ENCODE measurements at regions not wholly inside any gene's neighbourhood (a gene's known extent, or its start where the extent isn't known, plus 50 kb on each side); places are given as distances from the start of the nearest gene placed in this dataset.

GRCh38 chr18:37637478-37637850 is 71.9 kb upstream of the CELF4 start:
- Histone ChIP-seq H3K36me3 (replicated peaks in 1 of 2; ENCODE audit: control insufficient read depth in 2 of 2, insufficient read depth in 2 of 2, low read length in 2 of 2) (no peaks in the 10 kb centered on the region), H2BK5ac (ENCODE audit: low read length) (no peak overlapping the region), H3K4ac (ENCODE audit: low read length) (no peak overlapping the region), H2AFZ (ENCODE audit: low read length) (no peak overlapping the region), H2BK12ac (ENCODE audit: low read length) (no peak overlapping the region), H3K27me3 (ENCODE audit: control insufficient read depth in 3 of 3, insufficient read depth in 3 of 3, low read depth in 1 of 3, low read length in 3 of 3) (no peaks in the 10 kb centered on the region), H3K4me2 (ENCODE audit: insufficient read depth, low read length, poor library complexity, severe bottlenecking) (no peak overlapping the region), H3K9me3 (replicated peaks in 1 of 2; ENCODE audit: control insufficient read depth in 2 of 2, insufficient read depth in 1 of 2, low read depth in 1 of 2, low read length in 2 of 2) (peaks cover 0 to 3% of the 10 kb centered on the region in 2 donors), H3K14ac (ENCODE audit: low read length) (no peak overlapping the region), H3K23ac (ENCODE audit: low read depth, low read length, poor library complexity) (no peak overlapping the region), H3K4me1 (ENCODE audit: control insufficient read depth in 2 of 2, insufficient read depth in 1 of 2, low read depth in 1 of 2, low read length in 2 of 2) (no peaks in the 10 kb centered on the region), H3K4me3 (ENCODE audit: low read length in 2 of 2) (no peak overlapping the region), H4K91ac (ENCODE audit: low read depth, low read length, poor library complexity) (no peak overlapping the region), H4K8ac (ENCODE audit: low read depth, low read length) (no peak overlapping the region), H3K9ac (ENCODE audit: low read depth, low read length, poor library complexity) (no peak overlapping the region), H3K79me1 (ENCODE audit: low read depth, low read length) (no peaks in the 10 kb centered on the region), H3K18ac (ENCODE audit: low read length) (no peak overlapping the region), H2BK15ac (ENCODE audit: low read length) (no peak overlapping the region), H2AK5ac (ENCODE audit: low read depth, low read length) (no peak overlapping the region), H2BK120ac (ENCODE audit: low read depth, low read length) (no peak overlapping the region), H3K27ac (replicated peaks; ENCODE audit: low read length) (no peak overlapping the region)
- no peak for DNase-seq (ENCODE audit: low spot score)
- no CpG with 5 or more reads among the region's 4 CpGs for WGBS, 2 donors (ENCODE audit: extremely low coverage in 2 of 2, insufficient read length in 2 of 2, insufficient replicate concordance in 1 of 2)

DNA sequence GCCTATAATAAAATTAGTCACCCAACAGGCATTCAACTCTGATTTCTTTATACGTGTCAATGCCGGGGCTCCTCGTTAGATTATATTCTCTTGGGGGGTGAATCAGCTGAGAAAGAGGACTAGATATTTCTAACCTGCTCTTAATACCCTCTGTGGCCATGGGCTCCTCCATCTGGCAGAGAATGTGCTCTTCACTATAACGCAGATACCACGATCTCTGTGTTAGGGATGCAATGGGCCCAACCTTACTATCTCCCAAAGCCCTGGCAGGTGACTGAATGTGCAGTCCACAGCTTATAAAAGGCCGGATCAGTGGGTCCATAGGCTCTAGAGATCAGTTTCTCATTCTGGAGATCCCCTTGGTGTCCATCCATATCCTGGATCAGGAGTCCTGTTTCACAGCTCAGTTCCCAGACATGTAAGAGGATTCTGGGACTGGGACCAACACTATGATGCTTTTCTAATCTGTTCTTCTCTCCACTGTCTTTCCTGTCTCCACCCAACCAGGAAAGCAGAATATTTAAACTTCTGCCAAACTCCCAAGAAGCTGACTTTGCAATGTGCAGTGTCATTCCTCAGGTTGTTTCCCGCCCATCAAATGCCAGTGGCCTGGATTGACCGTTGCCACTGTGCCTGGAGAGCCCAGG is 71.4 kb upstream of the CELF4 start:
- Histone ChIP-seq H3K14ac (ENCODE audit: low read length) (no peak overlapping the region), H3K4me2 (ENCODE audit: insufficient read depth, low read length, poor library complexity, severe bottlenecking) (no peak overlapping the region), H3K36me3 (replicated peaks in 1 of 2; ENCODE audit: control insufficient read depth in 2 of 2, insufficient read depth in 2 of 2, low read length in 2 of 2) (no peaks in the 10 kb centered on the region), H2BK5ac (ENCODE audit: low read length) (no peak overlapping the region), H3K27ac (replicated peaks; ENCODE audit: low read length) (no peak overlapping the region), H2AK5ac (ENCODE audit: low read depth, low read length) (no peak overlapping the region), H4K8ac (ENCODE audit: low read depth, low read length) (no peak overlapping the region), H3K27me3 (ENCODE audit: control insufficient read depth in 3 of 3, insufficient read depth in 3 of 3, low read depth in 1 of 3, low read length in 3 of 3) (no peaks in the 10 kb centered on the region), H2BK12ac (ENCODE audit: low read length) (no peak overlapping the region), H3K4me3 (ENCODE audit: low read length in 2 of 2) (no peak overlapping the region), H3K4ac (ENCODE audit: low read length) (no peak overlapping the region), H3K4me1 (ENCODE audit: control insufficient read depth in 2 of 2, insufficient read depth in 1 of 2, low read depth in 1 of 2, low read length in 2 of 2) (no peaks in the 10 kb centered on the region), H3K18ac (ENCODE audit: low read length) (no peak overlapping the region), H3K9ac (ENCODE audit: low read depth, low read length, poor library complexity) (no peak overlapping the region), H2BK15ac (ENCODE audit: low read length) (no peak overlapping the region), H3K9me3 (replicated peaks in 1 of 2; ENCODE audit: control insufficient read depth in 2 of 2, insufficient read depth in 1 of 2, low read depth in 1 of 2, low read length in 2 of 2) (peaks cover 0 to 3% of the 10 kb centered on the region in 2 donors), H3K23ac (ENCODE audit: low read depth, low read length, poor library complexity) (no peak overlapping the region), H2AFZ (ENCODE audit: low read length) (no peak overlapping the region), H2BK120ac (ENCODE audit: low read depth, low read length) (no peak overlapping the region), H3K79me1 (ENCODE audit: low read depth, low read length) (no peaks in the 10 kb centered on the region), H4K91ac (ENCODE audit: low read depth, low read length, poor library complexity) (no peak overlapping the region)
- no CpG with 5 or more reads among the region's 8 CpGs for WGBS, 2 donors (ENCODE audit: extremely low coverage in 2 of 2, insufficient read length in 2 of 2, insufficient replicate concordance in 1 of 2)
- no peak for DNase-seq (ENCODE audit: low spot score)

DNA sequence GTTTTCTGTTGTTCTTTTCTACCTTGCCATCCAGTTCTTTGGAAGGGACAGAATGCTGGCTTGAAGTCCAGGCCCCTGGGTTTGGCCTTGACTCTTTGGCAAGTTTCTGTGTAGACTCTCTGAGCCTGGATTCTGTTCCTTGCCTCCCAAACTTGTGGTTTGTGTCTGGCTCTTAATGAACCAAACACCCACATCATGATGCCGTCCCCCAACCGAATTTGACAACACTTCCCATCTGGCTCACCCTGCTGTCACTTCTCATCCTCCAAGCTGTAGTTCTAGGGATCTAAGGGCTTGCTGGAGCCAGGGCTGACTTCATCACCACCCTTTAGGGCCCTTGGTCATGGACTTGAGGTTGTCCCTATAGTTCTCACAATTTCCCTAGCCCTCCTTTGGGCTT is 68.9 kb upstream of the CELF4 start:
- Histone ChIP-seq H3K4me1 (ENCODE audit: control insufficient read depth in 2 of 2, insufficient read depth in 1 of 2, low read depth in 1 of 2, low read length in 2 of 2) (no peaks in the 10 kb centered on the region), H2BK5ac (ENCODE audit: low read length) (peak overlapping the region; percentile 7), H3K23ac (ENCODE audit: low read depth, low read length, poor library complexity) (no peak overlapping the region), H3K36me3 (replicated peaks in 1 of 2; ENCODE audit: control insufficient read depth in 2 of 2, insufficient read depth in 2 of 2, low read length in 2 of 2) (no peaks in the 10 kb centered on the region), H2AFZ (ENCODE audit: low read length) (no peak overlapping the region), H3K27ac (replicated peaks; ENCODE audit: low read length) (no peak overlapping the region), H2BK12ac (ENCODE audit: low read length) (no peak overlapping the region), H3K4me3 (ENCODE audit: low read length in 2 of 2) (no peak overlapping the region), H3K14ac (ENCODE audit: low read length) (no peak overlapping the region), H3K79me1 (ENCODE audit: low read depth, low read length) (no peaks in the 10 kb centered on the region), H3K9me3 (replicated peaks in 1 of 2; ENCODE audit: control insufficient read depth in 2 of 2, insufficient read depth in 1 of 2, low read depth in 1 of 2, low read length in 2 of 2) (no peaks in the 10 kb centered on the region), H3K4ac (ENCODE audit: low read length) (no peak overlapping the region), H3K27me3 (ENCODE audit: control insufficient read depth in 3 of 3, insufficient read depth in 3 of 3, low read depth in 1 of 3, low read length in 3 of 3) (no peaks in the 10 kb centered on the region), H2AK5ac (ENCODE audit: low read depth, low read length) (no peak overlapping the region), H3K18ac (ENCODE audit: low read length) (no peak overlapping the region), H2BK15ac (ENCODE audit: low read length) (no peak overlapping the region), H3K9ac (ENCODE audit: low read depth, low read length, poor library complexity) (no peak overlapping the region), H3K4me2 (ENCODE audit: insufficient read depth, low read length, poor library complexity, severe bottlenecking) (no peak overlapping the region), H4K8ac (ENCODE audit: low read depth, low read length) (no peak overlapping the region), H2BK120ac (ENCODE audit: low read depth, low read length) (no peak overlapping the region), H4K91ac (ENCODE audit: low read depth, low read length, poor library complexity) (no peak overlapping the region)
- DNase-seq (ENCODE audit: low spot score) = no peak
- no CpG with 5 or more reads among the region's 2 CpGs for WGBS, 2 donors (ENCODE audit: extremely low coverage in 2 of 2, insufficient read length in 2 of 2, insufficient replicate concordance in 1 of 2)

- no peak overlapping the region for H3K14ac ChIP-seq (ENCODE audit: low read length)
- H2BK15ac ChIP-seq (ENCODE audit: low read length) = no peak overlapping the region
- no CpG with 5 or more reads among the region's 4 CpGs for WGBS, 2 donors (ENCODE audit: extremely low coverage in 2 of 2, insufficient read length in 2 of 2, insufficient replicate concordance in 1 of 2)
- no peak overlapping the region for H2AK5ac ChIP-seq (ENCODE audit: low read depth, low read length)
- H3K18ac ChIP-seq (ENCODE audit: low read length) = no peak overlapping the region
- no peak overlapping the region for H3K27ac ChIP-seq (replicated peaks; ENCODE audit: low read length)
- H2AFZ ChIP-seq (ENCODE audit: low read length) = no peak overlapping the region
- H3K4me2 ChIP-seq (ENCODE audit: insufficient read depth, low read length, poor library complexity, severe bottlenecking) = no peak overlapping the region
- no peaks in the 10 kb centered on the region for H3K27me3 ChIP-seq (ENCODE audit: control insufficient read depth in 3 of 3, insufficient read depth in 3 of 3, low read depth in 1 of 3, low read length in 3 of 3)
- DNase-seq (ENCODE audit: low spot score) = no peak
- H3K4me1 ChIP-seq (ENCODE audit: control insufficient read depth in 2 of 2, insufficient read depth in 1 of 2, low read depth in 1 of 2, low read length in 2 of 2) = no peaks in the 10 kb centered on the region
- no peak overlapping the region for H3K4me3 ChIP-seq (ENCODE audit: low read length in 2 of 2)
- H2BK120ac ChIP-seq (ENCODE audit: low read depth, low read length) = no peak overlapping the region
- H3K9ac ChIP-seq (ENCODE audit: low read depth, low read length, poor library complexity) = no peak overlapping the region
- H2BK5ac ChIP-seq (ENCODE audit: low read length) = no peak overlapping the region
- no peak overlapping the region for H2BK12ac ChIP-seq (ENCODE audit: low read length)
- H3K23ac ChIP-seq (ENCODE audit: low read depth, low read length, poor library complexity) = no peak overlapping the region
- H3K9me3 ChIP-seq (replicated peaks in 1 of 2; ENCODE audit: control insufficient read depth in 2 of 2, insufficient read depth in 1 of 2, low read depth in 1 of 2, low read length in 2 of 2) = no peaks in the 10 kb centered on the region
- H4K8ac ChIP-seq (ENCODE audit: low read depth, low read length) = no peak overlapping the region
- no peaks in the 10 kb centered on the region for H3K79me1 ChIP-seq (ENCODE audit: low read depth, low read length)
- no peaks in the 10 kb centered on the region for H3K36me3 ChIP-seq (replicated peaks in 1 of 2; ENCODE audit: control insufficient read depth in 2 of 2, insufficient read depth in 2 of 2, low read length in 2 of 2)
- no peak overlapping the region for H4K91ac ChIP-seq (ENCODE audit: low read depth, low read length, poor library complexity)
- H3K4ac ChIP-seq (ENCODE audit: low read length) = no peak overlapping the region
Observed at GRCh38 chr18:37631422-37631821, 65.8 kb upstream of the CELF4 start.

All from neuronal stem cell (in vitro differentiated cells).